Effector memory CD4-positive, alpha-beta T cell (primary cell): ENCODE measurements at regions not wholly inside any gene's neighbourhood (a gene's known extent, or its start where the extent isn't known, plus 50 kb on each side); places are given as distances from the start of the nearest gene placed in this dataset.

ENCODE experiments used
- DNase-seq, 3 donors: peaks; one replicate each; pipeline ENCODE4 v3.0.0-alpha.2; 2020
- H3K27ac ChIP-seq: 2 replicates; pipeline ENCODE4 v1.7.0; 2013; ENCODE audit warnings: mild to moderate bottlenecking, low read length, moderate library complexity; ENCODE audit not compliant: insufficient read depth, poor library complexity, severe bottlenecking
- H3K27me3 ChIP-seq: replicated peaks from 2 replicates; pipeline ENCODE4 v1.7.0; 2013; ENCODE audit warnings: mild to moderate bottlenecking, low read length; ENCODE audit not compliant: insufficient read depth, control insufficient read depth, poor library complexity, severe bottlenecking
- H3K36me3 ChIP-seq: 2 replicates; pipeline ENCODE4 v1.7.0; 2013; ENCODE audit warnings: mild to moderate bottlenecking, low read length, moderate library complexity; ENCODE audit not compliant: control insufficient read depth, insufficient read depth
- H3K4me1 ChIP-seq: 2 replicates; pipeline ENCODE4 v1.7.0; 2013; ENCODE audit warnings: low read length, mild to moderate bottlenecking; ENCODE audit not compliant: control insufficient read depth, insufficient read depth, poor library complexity, severe bottlenecking
- H3K4me3 ChIP-seq: 2 replicates; pipeline ENCODE4 v1.7.0; 2013; ENCODE audit warnings: low read length, low read depth, mild to moderate bottlenecking; ENCODE audit not compliant: insufficient read depth, poor library complexity, severe bottlenecking
- H3K9me3 ChIP-seq: 2 replicates; pipeline ENCODE4 v1.7.0; 2013; ENCODE audit warnings: mild to moderate bottlenecking, low read length, moderate library complexity; ENCODE audit not compliant: control insufficient read depth

DNA sequence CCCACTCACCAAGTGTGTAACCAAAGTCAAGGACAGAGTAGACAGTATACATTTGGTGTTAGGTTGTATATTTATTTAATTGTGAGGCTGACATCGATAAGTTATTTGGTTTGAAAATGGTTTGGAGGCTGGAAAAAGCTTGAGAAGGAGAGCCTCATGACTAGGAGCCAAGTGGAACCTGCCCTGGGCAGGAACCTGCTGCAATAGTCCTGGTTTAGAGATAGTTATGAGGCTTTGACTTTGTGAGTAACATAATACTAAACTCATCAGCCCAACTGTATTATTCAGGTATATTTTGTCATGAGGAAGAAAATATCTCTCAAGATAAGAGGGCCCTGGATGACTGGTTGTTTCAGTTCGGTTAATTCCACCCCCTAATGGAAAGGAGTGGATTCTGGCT is 234.3 kb upstream of the CYRIA start:
- Histone ChIP-seq H3K4me3 (no peak overlapping the region), H3K27me3 (no peaks in the 10 kb centered on the region), H3K4me1 (no peaks in the 10 kb centered on the region), H3K36me3 (no peaks in the 10 kb centered on the region), H3K9me3 (no peaks in the 10 kb centered on the region), H3K27ac (no peak overlapping the region)
- no peak for DNase-seq

DNA sequence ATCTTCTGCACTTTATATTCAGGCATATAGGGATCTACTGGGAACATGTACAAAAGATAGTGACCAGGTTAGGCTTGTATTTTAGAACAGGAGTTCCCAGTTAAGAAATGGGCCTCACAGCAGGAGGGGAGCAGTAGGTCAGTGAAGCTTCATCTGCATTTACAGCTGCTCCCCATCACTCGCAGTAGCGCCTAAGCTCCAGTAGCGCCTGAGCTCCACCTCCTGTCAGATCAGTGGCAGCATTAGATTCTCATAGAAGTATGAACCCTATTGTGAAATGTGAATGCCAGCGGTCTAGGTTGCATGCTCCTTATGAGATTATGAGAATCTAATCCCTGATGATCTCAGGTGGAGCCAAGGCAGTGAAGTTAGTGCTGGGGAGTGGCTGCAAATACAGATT is 224.4 kb upstream of the CYRIA start:
- Histone ChIP-seq H3K4me1 (no peaks in the 10 kb centered on the region), H3K27me3 (no peaks in the 10 kb centered on the region), H3K9me3 (no peaks in the 10 kb centered on the region), H3K36me3 (no peaks in the 10 kb centered on the region), H3K4me3 (no peak overlapping the region), H3K27ac (no peak overlapping the region)
- no peak for DNase-seq

DNA sequence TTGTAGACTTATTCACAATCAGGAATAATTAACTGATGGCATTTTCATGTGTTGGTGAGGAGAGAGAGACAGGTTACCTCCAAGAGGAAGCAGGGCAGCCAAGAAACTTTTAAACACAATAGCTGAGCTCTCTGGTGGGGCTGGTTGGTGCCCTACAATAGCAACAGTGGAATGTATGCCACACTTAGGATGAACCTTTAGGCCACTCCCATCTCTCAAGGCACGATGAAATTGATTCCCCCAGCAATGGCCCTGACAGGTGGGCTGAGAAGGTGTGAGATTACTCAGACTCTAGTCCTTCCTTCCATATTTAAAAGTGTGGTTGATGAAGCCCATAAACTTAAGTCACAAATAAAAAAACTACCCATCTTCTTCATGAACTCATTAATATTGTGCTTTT is 219.4 kb upstream of the CYRIA start:
- Histone ChIP-seq H3K4me3 (no peak overlapping the region), H3K27me3 (no peaks in the 10 kb centered on the region), H3K4me1 (no peaks in the 10 kb centered on the region), H3K27ac (no peak overlapping the region), H3K36me3 (no peaks in the 10 kb centered on the region), H3K9me3 (no peaks in the 10 kb centered on the region)
- DNase-seq, result no peak

DNA sequence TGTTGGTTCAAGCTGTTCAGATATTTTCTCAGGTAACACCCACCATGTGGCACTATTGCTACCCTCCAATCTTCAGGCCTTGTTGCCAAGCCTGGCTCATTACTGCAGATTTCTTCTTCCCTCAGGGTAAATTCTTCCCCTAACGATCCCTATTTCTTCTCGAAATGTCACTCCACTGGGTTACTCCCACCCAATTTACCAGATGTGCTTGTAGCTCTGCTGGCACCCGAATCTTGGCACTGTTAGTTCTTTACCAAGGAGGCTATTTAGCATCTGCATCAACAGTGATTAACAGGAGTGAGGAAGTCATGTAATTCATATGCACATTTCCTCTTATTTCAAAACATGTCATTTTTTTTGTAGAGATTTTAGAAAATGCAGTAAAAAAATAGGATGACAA is 217.1 kb upstream of the CYRIA start:
- H3K9me3 ChIP-seq, result no peaks in the 10 kb centered on the region
- no peaks in the 10 kb centered on the region for H3K4me1 ChIP-seq
- no peak overlapping the region for H3K27ac ChIP-seq
- H3K4me3 ChIP-seq, result no peak overlapping the region
- no peaks in the 10 kb centered on the region for H3K36me3 ChIP-seq
- no peak for DNase-seq
- H3K27me3 ChIP-seq, result no peaks in the 10 kb centered on the region

DNA sequence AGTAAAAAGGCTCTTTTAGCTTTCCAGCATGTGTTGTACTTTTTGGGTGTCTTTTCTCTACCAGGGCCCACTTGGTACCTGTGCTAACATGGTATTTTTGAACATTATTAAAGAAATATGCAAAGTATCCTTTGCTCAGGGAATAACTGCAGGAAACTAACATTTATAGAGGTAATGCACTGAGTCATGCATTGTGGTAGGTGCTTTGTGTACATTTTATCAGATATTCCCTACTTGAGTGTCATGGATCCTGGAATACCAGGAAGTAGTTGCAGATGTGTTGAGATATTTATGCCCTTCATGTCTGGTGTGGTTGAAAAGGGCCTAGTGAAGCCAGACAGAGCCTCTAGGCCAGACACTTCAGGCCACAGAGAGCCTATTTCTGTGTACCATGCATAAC is 215.5 kb upstream of the CYRIA start:
- no peaks in the 10 kb centered on the region for H3K27me3 ChIP-seq
- H3K9me3 ChIP-seq, result no peaks in the 10 kb centered on the region
- DNase-seq, result no peak
- H3K27ac ChIP-seq, result no peak overlapping the region
- H3K4me3 ChIP-seq, result no peak overlapping the region
- no peaks in the 10 kb centered on the region for H3K4me1 ChIP-seq
- H3K36me3 ChIP-seq, result no peaks in the 10 kb centered on the region

DNA sequence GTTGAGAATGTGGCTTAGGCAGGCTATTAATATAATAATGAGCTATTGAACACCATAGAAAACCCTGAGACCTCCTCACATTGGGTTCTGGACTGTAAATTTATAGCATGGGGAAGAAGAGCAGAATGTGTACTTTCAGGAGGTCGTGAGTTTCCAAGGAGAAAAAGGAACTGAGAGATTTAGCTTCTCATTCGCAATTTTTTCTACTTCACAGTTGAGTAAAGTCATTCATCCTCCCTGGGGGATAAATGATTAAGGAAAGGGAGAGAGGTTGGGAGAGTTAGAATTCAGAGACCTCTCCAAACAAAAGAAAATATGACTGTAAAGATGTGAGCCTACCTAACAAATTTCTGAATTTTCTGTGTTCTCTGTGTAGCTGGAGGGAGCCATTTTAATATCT is 205.8 kb upstream of the CYRIA start:
- no peaks in the 10 kb centered on the region for H3K4me1 ChIP-seq
- H3K4me3 ChIP-seq, result no peak overlapping the region
- H3K27me3 ChIP-seq, result no peaks in the 10 kb centered on the region
- H3K9me3 ChIP-seq, result no peaks in the 10 kb centered on the region
- no peak for DNase-seq
- H3K27ac ChIP-seq, result no peak overlapping the region
- H3K36me3 ChIP-seq, result no peaks in the 10 kb centered on the region

DNA sequence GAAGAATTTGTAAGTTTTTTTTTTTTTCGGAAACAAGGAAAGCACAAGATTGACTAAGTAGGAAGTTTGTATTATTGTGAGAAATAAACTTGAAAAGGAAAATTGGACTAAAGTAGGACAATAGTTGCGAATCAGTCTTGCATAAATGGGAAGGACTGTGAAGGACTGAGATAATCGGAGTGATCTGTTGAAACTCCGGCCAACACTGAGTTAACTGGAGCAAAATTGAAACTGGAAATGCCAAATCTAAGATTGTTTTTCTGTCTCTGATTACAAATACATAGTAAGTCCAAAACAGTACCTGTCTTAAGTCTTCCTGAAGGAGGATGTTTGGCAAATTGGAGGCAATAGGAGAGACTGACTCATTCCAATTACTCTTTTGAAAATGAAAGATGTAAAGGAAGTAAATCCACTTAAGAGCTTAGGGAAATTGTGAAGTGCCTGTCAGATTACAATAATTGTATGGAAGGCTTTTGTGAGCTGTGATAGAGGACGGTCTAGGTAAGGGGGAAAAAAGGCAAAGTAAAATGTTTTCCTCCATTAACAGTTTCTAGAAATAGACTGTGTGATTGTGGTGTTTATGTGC is 204.9 kb upstream of the CYRIA start:
- Histone ChIP-seq H3K9me3 (no peaks in the 10 kb centered on the region), H3K4me3 (no peak overlapping the region), H3K27me3 (no peaks in the 10 kb centered on the region), H3K27ac (no peak overlapping the region), H3K36me3 (no peaks in the 10 kb centered on the region), H3K4me1 (no peaks in the 10 kb centered on the region)
- DNase-seq, result no peak

DNA sequence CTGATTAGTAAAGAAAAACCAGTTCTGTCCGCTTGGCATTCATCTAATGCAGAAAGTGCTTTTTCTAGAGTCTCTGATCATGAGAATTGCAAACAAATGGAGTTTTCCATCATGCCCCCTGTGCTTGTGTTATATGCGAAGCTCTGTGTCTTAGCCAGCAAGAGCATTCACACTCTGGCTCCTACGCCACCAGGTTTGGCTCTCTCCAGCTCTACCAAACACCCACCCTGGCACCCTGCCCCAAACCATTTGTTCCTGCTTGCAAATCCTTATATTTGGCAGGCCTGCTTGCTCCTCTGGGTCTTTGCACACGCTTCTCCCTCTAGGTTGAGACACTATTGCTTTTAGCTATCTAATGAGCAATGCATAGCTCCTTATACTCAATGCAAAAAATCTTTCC is 204.1 kb upstream of the CYRIA start:
- Histone ChIP-seq H3K9me3 (no peaks in the 10 kb centered on the region), H3K4me3 (no peak overlapping the region), H3K27me3 (no peaks in the 10 kb centered on the region), H3K27ac (no peak overlapping the region), H3K36me3 (no peaks in the 10 kb centered on the region), H3K4me1 (no peaks in the 10 kb centered on the region)
- no peak for DNase-seq

DNA sequence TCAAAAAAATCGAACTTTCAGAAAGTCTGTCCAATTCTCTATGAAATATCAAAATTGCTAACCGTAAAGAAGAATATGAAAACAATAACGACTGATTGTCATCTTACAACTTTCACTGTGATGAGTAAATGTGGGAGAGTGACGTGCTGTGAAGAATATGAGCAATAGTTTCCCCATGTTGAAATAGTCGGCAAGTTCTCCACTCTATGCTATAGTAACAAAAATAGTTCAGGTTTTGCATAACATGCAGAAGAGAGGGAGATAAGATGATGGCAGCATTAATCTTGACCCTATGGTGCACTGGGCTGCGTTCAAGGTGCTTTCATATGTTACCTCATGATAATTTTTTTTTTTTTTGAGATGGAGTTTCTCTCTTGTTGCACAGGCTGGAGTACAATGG is 196.8 kb upstream of the CYRIA start:
- no peak overlapping the region for H3K27ac ChIP-seq
- H3K36me3 ChIP-seq, result no peaks in the 10 kb centered on the region
- no peak overlapping the region for H3K4me3 ChIP-seq
- no peak for DNase-seq
- no peaks in the 10 kb centered on the region for H3K9me3 ChIP-seq
- no peaks in the 10 kb centered on the region for H3K27me3 ChIP-seq
- no peaks in the 10 kb centered on the region for H3K4me1 ChIP-seq

DNA sequence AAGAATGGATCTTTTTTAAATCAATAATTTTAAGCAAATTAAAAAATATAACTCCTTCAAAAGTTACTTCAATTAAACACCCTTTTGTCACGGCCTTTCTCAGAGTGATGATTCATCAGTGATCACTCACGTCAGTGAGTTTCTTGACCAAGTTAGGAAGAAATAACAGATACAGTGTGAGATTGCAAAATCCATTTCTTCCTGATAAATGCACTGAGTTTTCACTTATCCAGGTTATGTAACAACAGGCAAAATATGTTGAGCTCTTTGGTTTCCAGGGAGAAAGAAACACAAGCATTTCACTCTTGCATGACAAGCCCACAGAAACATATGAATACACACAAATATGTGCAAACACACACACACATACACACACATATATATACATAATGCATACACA is 195.9 kb upstream of the CYRIA start:
- no peaks in the 10 kb centered on the region for H3K4me1 ChIP-seq
- H3K36me3 ChIP-seq, result no peaks in the 10 kb centered on the region
- no peak overlapping the region for H3K4me3 ChIP-seq
- H3K27ac ChIP-seq, result no peak overlapping the region
- no peak for DNase-seq
- H3K9me3 ChIP-seq, result no peaks in the 10 kb centered on the region
- no peaks in the 10 kb centered on the region for H3K27me3 ChIP-seq

DNA sequence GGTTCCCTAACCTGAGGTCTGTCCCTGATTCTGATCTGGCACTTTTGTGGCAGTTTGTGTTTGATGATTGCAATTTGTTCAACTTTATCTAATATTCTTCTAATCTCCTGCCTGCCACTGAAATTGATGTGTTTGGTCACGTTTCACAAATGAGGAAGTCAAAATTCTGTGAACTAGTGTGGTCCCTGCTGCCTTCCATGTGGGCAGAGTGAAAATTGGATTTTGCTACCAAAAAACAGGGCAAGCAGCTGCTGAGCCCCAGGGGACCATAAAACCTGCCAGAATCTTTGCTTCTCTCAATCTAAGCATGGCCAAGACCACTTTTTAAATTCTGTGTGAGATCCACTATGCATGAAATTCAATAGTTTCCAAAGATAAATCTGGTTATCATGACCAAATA is 195.5 kb upstream of the CYRIA start:
- no peaks in the 10 kb centered on the region for H3K36me3 ChIP-seq
- no peak overlapping the region for H3K27ac ChIP-seq
- H3K27me3 ChIP-seq, result no peaks in the 10 kb centered on the region
- H3K9me3 ChIP-seq, result no peaks in the 10 kb centered on the region
- H3K4me1 ChIP-seq, result no peaks in the 10 kb centered on the region
- DNase-seq, result no peak
- no peak overlapping the region for H3K4me3 ChIP-seq
